Endothelial cell of umbilical vein (primary cell): ENCODE measurements at regions not wholly inside any gene's neighbourhood (a gene's known extent, or its start where the extent isn't known, plus 50 kb on each side); places are given as distances from the start of the nearest gene placed in this dataset.

Experiments
- CTCF ChIP-seq, 2 donors: IDR thresholded peaks; 1 replicate in 1 of 2; 2 replicates in 1 of 2; pipeline ENCODE4 v1.5.1; 2011; ENCODE audit warnings: low read length in 2 of 2, mild to moderate bottlenecking in 2 of 2, moderate library complexity in 2 of 2, control low read depth in 1 of 2, inconsistent platforms in 1 of 2, low read depth in 1 of 2; ENCODE audit not compliant: insufficient read depth in 1 of 2; ENCODE audit errors: extremely low read depth in 1 of 2
- EZH2 ChIP-seq: IDR thresholded peaks from 2 replicates; pipeline ENCODE4 v1.6.1; 2012; ENCODE audit warnings: borderline replicate concordance, low read depth, mild to moderate bottlenecking, moderate library complexity, low read length, inconsistent platforms; ENCODE audit not compliant: severe bottlenecking
- JUN ChIP-seq: IDR thresholded peaks from 2 replicates; pipeline ENCODE4 v1.6.1; 2011; ENCODE audit warnings: borderline replicate concordance, low read depth; ENCODE audit not compliant: insufficient read length, insufficient read depth
- MAX ChIP-seq: IDR thresholded peaks from 2 replicates; pipeline ENCODE4 v1.6.1; 2011; ENCODE audit not compliant: insufficient read depth, insufficient read length
- MYC ChIP-seq: IDR thresholded peaks from one replicate; pipeline ENCODE4 v1.6.1; 2011; ENCODE audit warnings: mild to moderate bottlenecking, low read depth, low read length
- POLR2AphosphoS5 ChIP-seq: IDR thresholded peaks from 2 replicates; pipeline ENCODE4 v1.6.1; 2012; ENCODE audit warnings: low read depth, mild to moderate bottlenecking, control low read depth, low read length, moderate library complexity; ENCODE audit not compliant: insufficient read depth

GRCh38 chr4:27819246-27819645 is 958.6 kb downstream of the STIM2 start:
- TF ChIP-seq MYC (no peak), CTCF (IDR thresholded peaks at IDR 0.05; ENCODE audit: extremely low read depth in 1 of 2, insufficient read depth in 1 of 2, low read depth in 1 of 2, low read length in 2 of 2) (no peak), POLR2AphosphoS5 (no peak), EZH2 (no peak), MAX (no peak), JUN (no peak)
